ENCODE measurements at regions not wholly inside any gene's neighbourhood (a gene's known extent, or its start where the extent isn't known, plus 50 kb on each side); places are given as distances from the start of the nearest gene placed in this dataset.
"Not testable (repeated sequence)": the region's sequence is repeated elsewhere in the genome, so short reads cannot be mapped to it uniquely, and the experiment has no call there.

DNA sequence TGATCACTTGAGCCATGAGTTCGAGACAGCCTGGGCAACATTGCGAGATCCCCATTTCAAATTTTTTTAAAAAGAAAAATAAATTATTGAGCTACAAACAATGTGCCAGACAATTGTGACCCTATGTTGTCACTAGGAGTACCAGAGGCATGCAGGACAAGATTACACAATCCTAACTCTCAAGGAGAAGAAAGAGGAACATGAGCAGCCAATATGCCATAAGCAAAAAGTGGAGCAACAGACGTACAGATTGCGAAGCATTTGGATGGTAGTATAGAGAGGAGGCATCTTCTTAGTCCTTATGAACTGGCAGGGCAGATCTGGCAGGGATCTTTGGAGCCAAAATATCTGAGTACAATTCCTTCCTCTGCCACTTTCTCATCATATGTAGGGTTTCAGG lies 156.4 kb downstream of the OR2B2 start:
- ChIA-PET POLR2A (ENCODE audit: low non-redundant PET) (no interaction called here), CTCF (no interaction called here)
- no peak overlapping the region for H3K27ac ChIP-seq
- TF ChIP-seq, protein P1, sequence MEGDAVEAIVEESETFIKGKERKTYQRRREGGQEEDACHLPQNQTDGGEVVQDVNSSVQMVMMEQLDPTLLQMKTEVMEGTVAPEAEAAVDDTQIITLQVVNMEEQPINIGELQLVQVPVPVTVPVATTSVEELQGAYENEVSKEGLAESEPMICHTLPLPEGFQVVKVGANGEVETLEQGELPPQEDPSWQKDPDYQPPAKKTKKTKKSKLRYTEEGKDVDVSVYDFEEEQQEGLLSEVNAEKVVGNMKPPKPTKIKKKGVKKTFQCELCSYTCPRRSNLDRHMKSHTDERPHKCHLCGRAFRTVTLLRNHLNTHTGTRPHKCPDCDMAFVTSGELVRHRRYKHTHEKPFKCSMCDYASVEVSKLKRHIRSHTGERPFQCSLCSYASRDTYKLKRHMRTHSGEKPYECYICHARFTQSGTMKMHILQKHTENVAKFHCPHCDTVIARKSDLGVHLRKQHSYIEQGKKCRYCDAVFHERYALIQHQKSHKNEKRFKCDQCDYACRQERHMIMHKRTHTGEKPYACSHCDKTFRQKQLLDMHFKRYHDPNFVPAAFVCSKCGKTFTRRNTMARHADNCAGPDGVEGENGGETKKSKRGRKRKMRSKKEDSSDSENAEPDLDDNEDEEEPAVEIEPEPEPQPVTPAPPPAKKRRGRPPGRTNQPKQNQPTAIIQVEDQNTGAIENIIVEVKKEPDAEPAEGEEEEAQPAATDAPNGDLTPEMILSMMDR (conservative IDR thresholded peaks at IDR 0.05; ENCODE audit: low read depth): no peak
- no peak for DNase-seq (ENCODE audit: low spot score)

DNA sequence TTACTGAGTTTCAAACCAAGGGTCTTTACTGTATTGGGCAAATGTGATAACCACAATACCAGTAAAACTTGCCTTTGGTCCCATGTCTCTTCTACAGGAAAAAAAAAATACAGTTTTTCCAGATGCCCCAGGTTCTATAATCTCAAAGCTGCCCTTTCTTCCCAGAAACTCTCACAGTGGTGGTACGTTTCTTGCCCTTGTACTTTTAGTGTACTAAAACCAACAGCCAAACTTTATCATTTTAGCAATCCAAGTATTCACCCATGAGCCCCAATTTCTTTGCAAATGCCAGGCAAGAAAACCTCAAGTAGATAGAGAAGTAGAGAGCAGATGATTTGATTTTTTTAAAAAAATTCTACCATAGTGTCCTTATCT lies 157.8 kb downstream of the OR2B2 start:
- TF ChIP-seq, protein P1 (conservative IDR thresholded peaks at IDR 0.05; ENCODE audit: low read depth): no peak
- ChIA-PET POLR2A (ENCODE audit: low non-redundant PET) (interaction anchor here (0.6 kb wide), 1 partner anchor 193 kb away, joined by 4 read pairs; no protein-coding TSS in a partner anchor), CTCF (interaction anchor here (1.2 kb wide), 1 partner anchor 18 kb away, joined by 3 read pairs; no protein-coding TSS in a partner anchor)
- H3K27ac ChIP-seq: no peak overlapping the region
- no peak for DNase-seq (ENCODE audit: low spot score)

DNA sequence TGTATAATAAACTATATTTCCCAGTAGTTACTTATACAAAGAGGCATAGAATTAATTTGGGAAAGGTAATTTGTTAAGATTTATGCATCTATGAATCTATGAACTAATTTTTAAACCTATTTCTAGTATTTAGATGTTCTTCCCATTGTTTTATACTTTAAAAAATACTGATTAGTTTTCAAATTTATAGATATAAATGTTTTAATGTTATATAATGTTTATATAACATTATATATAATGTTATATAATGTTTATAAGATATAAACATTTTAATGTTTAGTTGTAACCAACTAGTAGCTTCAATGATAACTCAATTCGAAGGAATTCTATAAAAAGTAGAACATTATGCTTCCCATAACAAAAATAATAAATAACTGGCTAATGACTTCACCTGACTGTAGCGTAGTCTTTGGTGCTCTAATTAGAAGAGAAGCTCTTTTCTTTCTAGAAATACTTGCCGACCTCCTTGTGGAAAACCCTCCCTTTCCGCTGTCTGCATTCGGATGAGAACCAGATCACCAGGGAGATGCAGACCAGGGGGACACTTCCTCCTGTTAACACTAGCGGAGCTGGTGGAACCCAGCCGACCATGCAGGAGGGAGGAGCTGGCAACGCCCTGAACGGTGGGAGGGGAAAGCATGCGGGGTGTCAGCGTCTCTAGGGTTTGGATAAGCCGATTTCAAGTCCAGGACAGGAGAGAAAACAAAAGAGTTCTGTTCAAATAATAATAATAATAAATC lies 158.4 kb downstream of the OR2B2 start:
- DNase-seq (ENCODE audit: low spot score): peak; percentile 81
- ChIA-PET POLR2A (ENCODE audit: low non-redundant PET) (no interaction called here), CTCF (interaction anchor here (1.2 kb wide), 1 partner anchor 18 kb away, joined by 3 read pairs; no protein-coding TSS in a partner anchor)
- H3K27ac ChIP-seq: peak overlapping the region; percentile 37; the same call in 1 of the 2 replicates
- TF ChIP-seq, protein P1 (conservative IDR thresholded peaks at IDR 0.05; ENCODE audit: low read depth): 0 out of 2 replicates have a peak, but pooled peaks have one; percentile 16

DNA sequence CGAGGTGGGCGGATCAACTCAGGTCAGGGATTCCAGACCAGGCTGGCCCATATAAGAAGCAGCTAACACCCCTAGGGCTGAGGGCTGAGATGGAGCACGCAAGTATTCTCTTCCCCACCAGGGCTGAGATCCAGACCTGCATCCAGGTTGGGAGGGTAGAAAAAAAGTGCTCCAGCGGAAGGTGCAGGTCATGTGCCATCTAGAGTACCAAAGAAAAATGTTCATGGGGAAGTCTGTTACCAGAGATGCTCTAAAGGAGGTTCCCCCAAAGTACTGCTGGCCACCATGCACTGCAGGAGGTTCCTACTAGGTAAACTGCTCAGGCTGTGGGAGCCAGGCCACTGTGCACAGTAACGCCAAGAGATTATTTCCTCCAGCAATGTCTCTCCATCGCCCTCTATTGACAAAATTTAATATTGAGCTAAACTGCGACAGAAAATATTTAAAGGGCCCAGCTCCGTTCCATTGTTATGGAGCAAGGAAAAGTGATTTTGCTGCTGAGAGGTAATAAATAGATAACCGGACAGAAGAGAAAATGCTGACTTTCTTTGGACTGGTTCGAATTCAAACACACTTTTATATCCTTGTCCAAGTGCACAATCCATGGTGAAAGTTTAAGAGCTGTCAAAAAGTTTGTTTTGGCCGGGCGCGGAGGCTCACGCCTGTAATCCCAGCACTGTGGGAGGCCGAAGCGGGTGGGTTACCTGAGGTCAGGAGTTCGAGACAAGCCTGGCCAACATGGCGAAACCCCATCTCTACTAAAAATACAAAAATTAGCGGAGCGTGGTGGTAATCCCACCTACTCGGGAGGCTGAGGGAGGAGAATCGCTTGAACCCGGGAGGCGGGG lies 159.9 kb downstream of the OR2B2 start:
- CTCF ChIA-PET: interaction anchor here (0.6 to 1.4 kb wide), 12 partner anchors 10 to 1326 kb away, joined by 3 to 7 read pairs (median 4); no protein-coding TSS in a partner anchor
- POLR2A ChIA-PET (ENCODE audit: low non-redundant PET): interaction anchor here (0.6 kb wide), 1 partner anchor 91 kb away, joined by 3 read pairs; no protein-coding TSS in a partner anchor
- DNase-seq (ENCODE audit: low spot score): peak; percentile 36
- TF ChIP-seq, protein P1 (conservative IDR thresholded peaks at IDR 0.05; ENCODE audit: low read depth): peak; percentile 85
- H3K27ac ChIP-seq: peak overlapping the region; percentile 69

DNA sequence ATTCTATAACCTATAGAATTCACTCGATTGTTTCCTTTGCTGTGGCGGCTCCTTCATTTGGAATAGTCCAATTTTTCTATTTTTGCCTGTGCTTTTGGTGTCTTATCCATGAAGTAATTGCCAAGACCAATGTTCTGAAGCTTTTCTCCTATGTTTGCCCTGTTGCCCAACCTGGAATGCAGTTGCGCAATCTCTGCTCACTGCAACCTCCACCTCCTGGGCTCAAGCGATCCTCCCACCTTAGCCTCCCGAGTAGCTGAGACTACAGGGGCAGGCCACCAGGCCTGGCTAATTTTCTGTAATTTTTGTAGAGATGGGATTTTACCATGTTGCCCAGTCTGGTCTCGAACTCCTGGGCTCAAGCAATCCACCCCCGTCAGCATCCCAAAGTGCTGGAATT lies 163.5 kb downstream of the OR2B2 start:
- TF ChIP-seq, protein P1 (conservative IDR thresholded peaks at IDR 0.05; ENCODE audit: low read depth): no peak
- no peak for DNase-seq (ENCODE audit: low spot score)
- POLR2A ChIA-PET (ENCODE audit: low non-redundant PET): no interaction called here
- CTCF ChIA-PET: no interaction called here
- H3K27ac ChIP-seq: no peak overlapping the region

GRCh38 chr6:27747637-27748036 lies 164.6 kb downstream of the OR2B2 start:
- ChIA-PET CTCF (no interaction called here), POLR2A (ENCODE audit: low non-redundant PET) (no interaction called here)
- H3K27ac ChIP-seq: no peak overlapping the region
- TF ChIP-seq, protein P1 (conservative IDR thresholded peaks at IDR 0.05; ENCODE audit: low read depth): no peak
- DNase-seq (ENCODE audit: low spot score): no peak

- CTCF ChIA-PET: interaction anchor here (0.6 kb wide), 1 partner anchor 185 kb away, joined by 3 read pairs; no protein-coding TSS in a partner anchor
- POLR2A ChIA-PET (ENCODE audit: low non-redundant PET); H3K27ac ChIP-seq; DNase-seq (ENCODE audit: low spot score): not testable (repeated sequence)
Observed at GRCh38 chr6:27746860-27747259, 165.3 kb downstream of the OR2B2 start.

Data from RWPE1 (cell line).